CD4-positive, alpha-beta T cell (primary cell): ENCODE measurements at regions not wholly inside any gene's neighbourhood (a gene's known extent, or its start where the extent isn't known, plus 50 kb on each side); places are given as distances from the start of the nearest gene placed in this dataset.

Source experiments
- ATAC-seq: fragments of 200-7000 bp; cut with Tn5 transposase; one replicate; pipeline ENCODE4 v1.10.0; 2022; ENCODE audit warnings: mild to moderate bottlenecking; ENCODE audit not compliant: poor library complexity
- CTCF ChIA-PET: fragments of 350-600 bp; sonication (Branson Sonifier 250); formaldehyde crosslinking; loops from one replicate; lab custom pipeline; 2021; ENCODE audit warnings: antibody characterized with exemption, inconsistent platforms; lab: Charles Lee
- POLR2A ChIA-PET: fragments of 350-600 bp; sonication (Branson Sonifier 250); formaldehyde crosslinking; loops from one replicate; lab custom pipeline; 2021; ENCODE audit warnings: antibody characterized with exemption, inconsistent platforms; lab: Charles Lee
- DNase-seq, 14 experiments: peaks; one replicate each; pipeline ENCODE4 v3.0.0-alpha.2; 2013 to 2020; ENCODE audit warnings: mixed read lengths in 2 of 14
- H3K27ac ChIP-seq, 2 donors: one replicate each; pipeline versions ENCODE4 v1.5.1 to v1.7.0; 2013; ENCODE audit warnings: low read length in 2 of 2, low read depth in 1 of 2, mild to moderate bottlenecking in 1 of 2
- H3K27me3 ChIP-seq, 2 experiments: 1 replicate in 1 of 2; 2 replicates in 1 of 2; pipeline versions ENCODE4 v1.6.1 to v1.7.0; 2013; ENCODE audit warnings: low read length in 2 of 2, control low read depth in 1 of 2, mild to moderate bottlenecking in 1 of 2, moderate library complexity in 1 of 2; ENCODE audit not compliant: insufficient read depth in 2 of 2, control insufficient read depth in 1 of 2
- H3K36me3 ChIP-seq: one replicate; pipeline ENCODE4 v1.6.1; 2013; ENCODE audit warnings: low read length, control low read depth; ENCODE audit not compliant: insufficient read depth
- H3K4me1 ChIP-seq: one replicate; pipeline ENCODE4 v1.6.1; 2013; ENCODE audit warnings: low read length, control low read depth; ENCODE audit not compliant: insufficient read depth
- H3K4me3 ChIP-seq: one replicate; pipeline ENCODE4 v1.5.1; 2013; ENCODE audit warnings: mild to moderate bottlenecking, low read length, moderate library complexity
- H3K9me3 ChIP-seq, 2 experiments: 1 replicate in 1 of 2; 2 replicates in 1 of 2; pipeline versions ENCODE4 v1.6.1 to v1.7.0; 2013; ENCODE audit warnings: low read length in 2 of 2, mild to moderate bottlenecking in 2 of 2, control low read depth in 1 of 2, moderate library complexity in 1 of 2; ENCODE audit not compliant: control insufficient read depth in 1 of 2, insufficient read depth in 1 of 2
- H3K27ac Mint-ChIP-seq: one replicate; pipeline ENCODE4 v1.8.0; 2020; ENCODE audit warnings: mixed read lengths
- H3K27me3 Mint-ChIP-seq: one replicate; pipeline ENCODE4 v1.8.0; 2021; ENCODE audit warnings: mixed read lengths
- H3K36me3 Mint-ChIP-seq: one replicate; pipeline ENCODE4 v1.8.0; 2021; ENCODE audit warnings: low read depth, mixed read lengths
- H3K4me1 Mint-ChIP-seq: one replicate; pipeline ENCODE4 v1.8.0; 2021; ENCODE audit warnings: low read depth, mixed read lengths
- H3K4me3 Mint-ChIP-seq: one replicate; pipeline ENCODE4 v1.8.0; 2020; ENCODE audit warnings: mild to moderate bottlenecking, mixed read lengths
- H3K9me3 Mint-ChIP-seq: one replicate; pipeline ENCODE4 v1.8.0; 2020; ENCODE audit warnings: mixed read lengths
- intact Hi-C, 2 experiments: fragments of 100-400 bp; cut with DNase I in 1 of 2; cut with micrococcal nuclease in 1 of 2; formaldehyde crosslinking; loops; one replicate each; pipeline versions ENCODE4 v1.15.1 to v1.9.0; 2023 to 2025; cut with DNase I, micrococcal nuclease
- TF ChIP-seq, protein P1 (sequence below): fragments of 200-600 bp; IDR thresholded peaks from one replicate; pipeline ENCODE4 v1.8.0; 2022; ENCODE audit warnings: antibody characterized with exemption, mild to moderate bottlenecking

DNA sequence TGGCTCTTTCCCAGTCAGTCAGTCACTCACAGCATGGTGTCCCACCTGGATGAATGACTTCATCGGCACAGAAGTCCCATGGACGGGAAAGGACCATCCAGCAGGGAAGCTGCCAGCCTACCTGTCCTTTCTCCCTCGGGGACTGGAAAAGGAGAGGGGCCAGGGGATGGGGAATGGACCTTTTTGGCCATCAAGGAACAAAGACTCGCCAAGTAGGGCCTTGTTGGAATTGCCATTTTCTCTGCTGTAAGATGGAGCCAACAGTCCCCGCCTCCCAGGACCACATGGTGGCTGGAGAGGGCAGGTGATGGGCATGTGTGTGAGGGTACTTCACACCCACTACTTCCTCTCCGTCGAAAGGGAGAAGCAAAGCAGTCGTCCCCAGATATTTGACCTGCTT is 67.8 kb upstream of the LHX1 start:
- H3K9me3 ChIP-seq, result no peaks in the 10 kb centered on the region
- TF ChIP-seq, protein P1, sequence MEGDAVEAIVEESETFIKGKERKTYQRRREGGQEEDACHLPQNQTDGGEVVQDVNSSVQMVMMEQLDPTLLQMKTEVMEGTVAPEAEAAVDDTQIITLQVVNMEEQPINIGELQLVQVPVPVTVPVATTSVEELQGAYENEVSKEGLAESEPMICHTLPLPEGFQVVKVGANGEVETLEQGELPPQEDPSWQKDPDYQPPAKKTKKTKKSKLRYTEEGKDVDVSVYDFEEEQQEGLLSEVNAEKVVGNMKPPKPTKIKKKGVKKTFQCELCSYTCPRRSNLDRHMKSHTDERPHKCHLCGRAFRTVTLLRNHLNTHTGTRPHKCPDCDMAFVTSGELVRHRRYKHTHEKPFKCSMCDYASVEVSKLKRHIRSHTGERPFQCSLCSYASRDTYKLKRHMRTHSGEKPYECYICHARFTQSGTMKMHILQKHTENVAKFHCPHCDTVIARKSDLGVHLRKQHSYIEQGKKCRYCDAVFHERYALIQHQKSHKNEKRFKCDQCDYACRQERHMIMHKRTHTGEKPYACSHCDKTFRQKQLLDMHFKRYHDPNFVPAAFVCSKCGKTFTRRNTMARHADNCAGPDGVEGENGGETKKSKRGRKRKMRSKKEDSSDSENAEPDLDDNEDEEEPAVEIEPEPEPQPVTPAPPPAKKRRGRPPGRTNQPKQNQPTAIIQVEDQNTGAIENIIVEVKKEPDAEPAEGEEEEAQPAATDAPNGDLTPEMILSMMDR, result no peak
- no peak overlapping the region for H3K27ac ChIP-seq
- Mint-ChIP-seq H3K27me3 (peaks cover 19% of the 10 kb centered on the region), H3K4me1 (no peaks in the 10 kb centered on the region), H3K4me3 (no peak overlapping the region), H3K27ac (no peak overlapping the region), H3K9me3 (no peaks in the 10 kb centered on the region), H3K36me3 (no peaks in the 10 kb centered on the region)
- no peak overlapping the region for H3K4me3 ChIP-seq
- POLR2A ChIA-PET, result no interaction called here
- no peaks in the 10 kb centered on the region for H3K36me3 ChIP-seq
- DNase-seq (no peak), ATAC-seq (no peak)
- CTCF ChIA-PET, result no interaction called here
- H3K4me1 ChIP-seq, result no peaks in the 10 kb centered on the region
- H3K27me3 ChIP-seq, result no peaks in the 10 kb centered on the region
- intact Hi-C loops, result loop anchor here in 1 of 2 experiments (10.0 kb wide), 1 partner anchor 65 kb away; no protein-coding TSS in a partner anchor

DNA sequence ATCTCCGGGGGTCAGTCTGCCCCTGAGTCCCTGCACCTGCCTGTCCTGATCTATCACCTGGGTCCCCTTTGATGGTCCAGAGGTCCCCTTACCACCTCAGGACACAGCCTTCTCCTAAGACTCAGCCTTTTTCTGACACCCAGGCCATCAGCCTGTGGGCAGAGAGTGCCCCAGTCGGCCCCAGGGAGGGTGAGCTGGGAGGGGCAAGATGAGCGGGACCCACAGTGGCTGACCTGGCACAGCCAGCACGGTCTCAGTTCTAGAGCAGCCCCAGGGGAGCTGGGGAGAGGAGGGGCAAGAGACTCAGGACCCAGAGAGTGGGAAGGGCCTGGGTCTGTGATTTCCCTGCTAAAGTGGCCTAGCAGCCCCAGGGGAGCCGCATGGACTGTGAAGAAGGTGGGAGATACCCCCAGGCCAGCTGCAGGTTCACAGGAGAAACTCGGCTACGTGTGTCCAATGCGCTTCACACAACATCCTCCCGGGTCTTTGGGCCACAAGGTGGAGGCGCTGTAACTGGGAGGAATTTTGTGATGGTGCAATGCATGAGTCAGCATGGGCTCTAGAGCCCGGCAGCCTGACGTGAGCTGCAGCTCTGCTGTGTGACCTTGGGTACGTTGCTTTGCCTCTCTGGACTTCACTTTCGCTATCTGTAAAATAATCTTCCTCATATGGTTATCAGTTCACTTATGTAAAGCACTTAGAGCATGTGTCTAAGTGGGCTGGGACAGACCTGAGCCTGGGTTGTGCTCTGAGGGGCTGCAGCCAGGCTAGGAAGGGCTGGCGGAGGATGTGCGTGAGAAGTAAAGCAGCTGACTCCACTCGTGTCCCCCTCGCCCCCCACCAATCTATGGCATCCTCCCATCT is 67.2 kb upstream of the LHX1 start:
- no peak for ATAC-seq
- Histone ChIP-seq H3K36me3 (no peaks in the 10 kb centered on the region), H3K4me3 (no peak overlapping the region), H3K4me1 (no peaks in the 10 kb centered on the region), H3K9me3 (no peaks in the 10 kb centered on the region), H3K27me3 (no peaks in the 10 kb centered on the region), H3K27ac (no peak overlapping the region)
- ChIA-PET CTCF (no interaction called here), POLR2A (no interaction called here)
- Mint-ChIP-seq H3K36me3 (no peaks in the 10 kb centered on the region), H3K27me3 (peaks cover 19% of the 10 kb centered on the region), H3K9me3 (no peaks in the 10 kb centered on the region), H3K4me1 (no peaks in the 10 kb centered on the region), H3K27ac (no peak overlapping the region), H3K4me3 (no peak overlapping the region)
- intact Hi-C loops, result loop anchor here in 1 of 2 experiments (10.0 kb wide), 1 partner anchor 65 kb away; no protein-coding TSS in a partner anchor
- DNase-seq, result no peak
- TF ChIP-seq, protein P1, result no peak

DNA sequence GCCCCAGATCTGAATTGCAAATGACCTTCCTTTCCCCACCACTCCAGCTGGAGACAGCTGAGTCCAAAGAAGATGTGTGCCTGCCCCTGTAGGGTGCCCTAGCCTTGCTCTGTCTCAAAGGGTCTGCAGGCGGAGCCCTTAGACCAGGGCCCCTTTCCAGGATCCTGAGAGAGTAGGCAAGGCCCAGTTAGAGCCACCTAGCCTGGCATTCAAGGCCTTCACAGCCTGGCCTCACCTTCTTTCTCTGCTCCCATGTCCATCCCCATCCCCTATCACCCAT is 66.6 kb upstream of the LHX1 start:
- H3K27me3 ChIP-seq, result no peaks in the 10 kb centered on the region
- ATAC-seq (no peak), DNase-seq (no peak)
- ChIA-PET POLR2A (no interaction called here), CTCF (no interaction called here)
- H3K36me3 Mint-ChIP-seq, result no peaks in the 10 kb centered on the region
- no peak overlapping the region for H3K4me3 Mint-ChIP-seq
- no peaks in the 10 kb centered on the region for H3K36me3 ChIP-seq
- no peak overlapping the region for H3K27ac Mint-ChIP-seq
- no peaks in the 10 kb centered on the region for H3K9me3 Mint-ChIP-seq
- TF ChIP-seq, protein P1, result no peak
- H3K4me1 ChIP-seq, result no peaks in the 10 kb centered on the region
- intact Hi-C loops, result no loop called here
- H3K27ac ChIP-seq, result no peak overlapping the region
- no peak overlapping the region for H3K4me3 ChIP-seq
- no peaks in the 10 kb centered on the region for H3K4me1 Mint-ChIP-seq
- peaks cover 19% of the 10 kb centered on the region for H3K27me3 Mint-ChIP-seq
- H3K9me3 ChIP-seq, result no peaks in the 10 kb centered on the region
